ENCODE measurements at regions not wholly inside any gene's neighbourhood (a gene's known extent, or its start where the extent isn't known, plus 50 kb on each side); places are given as distances from the start of the nearest gene placed in this dataset.

- TF ChIP-seq CTCF (IDR thresholded peaks at IDR 0.05) (no peak), POLR2A (IDR thresholded peaks at IDR 0.05) (no peak)
Observed at GRCh38 chr4:38493066-38493465, 170.9 kb upstream of the KLF3 start.

Data from Peyer's patch (tissue), 4 donors.